ENCODE measurements at regions not wholly inside any gene's neighbourhood (a gene's known extent, or its start where the extent isn't known, plus 50 kb on each side); places are given as distances from the start of the nearest gene placed in this dataset.

DNA sequence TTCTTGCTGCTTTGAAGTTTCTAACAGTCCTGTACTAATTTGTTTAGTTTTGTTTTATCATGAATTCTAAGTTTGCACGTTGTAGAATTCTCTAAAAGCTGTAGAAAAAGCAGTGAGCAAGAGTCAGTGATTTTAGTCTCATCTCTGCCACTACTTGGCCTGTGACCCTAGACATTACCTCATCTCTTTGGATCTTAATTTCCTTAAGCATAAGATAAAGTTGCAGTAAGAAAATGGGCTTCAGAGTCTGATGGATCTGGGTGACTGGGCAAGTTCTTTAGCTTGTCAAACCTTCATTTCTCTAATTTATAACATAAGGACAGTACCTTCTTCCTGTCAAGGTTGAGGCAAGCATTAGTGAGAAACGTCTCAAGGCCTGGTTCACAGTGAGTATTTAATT, 247.9 kb downstream of the DMRT2 start:
- Histone ChIP-seq H3K79me2 (ENCODE audit: insufficient read depth, low read length) (no peaks in the 10 kb centered on the region), H2AFZ (ENCODE audit: insufficient read depth, low read depth, low read length, poor library complexity, severe bottlenecking) (no peak overlapping the region), H3K4me3 (replicated peaks in 1 of 3; ENCODE audit: low read depth in 2 of 3, low read length in 3 of 3) (no peak overlapping the region), H3K27ac (ENCODE audit: low read depth in 1 of 2, low read length in 2 of 2) (no peak overlapping the region), H3K36me3 (replicated peaks in 1 of 2; ENCODE audit: control insufficient read depth in 1 of 2, insufficient read depth in 2 of 2, low read length in 2 of 2) (no peaks in the 10 kb centered on the region), H3K27me3 (ENCODE audit: control insufficient read depth in 2 of 2, insufficient read depth in 2 of 2, low read length in 2 of 2) (no peaks in the 10 kb centered on the region), H3K4me1 (ENCODE audit: control insufficient read depth in 1 of 2, insufficient read depth in 2 of 2, low read length in 2 of 2) (no peaks in the 10 kb centered on the region), H3K9ac (ENCODE audit: insufficient read depth, low read length, poor library complexity, severe bottlenecking) (no peak overlapping the region), H3K4me2 (replicated peaks; ENCODE audit: extremely low read depth, low read length, poor library complexity, severe bottlenecking) (no peak overlapping the region), H3K9me3 (replicated peaks in 1 of 2; ENCODE audit: control insufficient read depth in 1 of 2, insufficient read depth in 1 of 2, low read length in 2 of 2) (peaks cover 0 to 2% of the 10 kb centered on the region in 2 donors), H4K20me1 (ENCODE audit: insufficient read depth, low read length) (no peaks in the 10 kb centered on the region)
- 40% methylated on average over 1 of the region's 2 CpGs for WGBS (ENCODE audit: insufficient coverage)
- intact Hi-C loops (cut with micrococcal nuclease): no loop called here
- H3K4me3 Mint-ChIP-seq: no peak overlapping the region
- H3K27ac Mint-ChIP-seq: no peak overlapping the region
- DNase-seq: no peak
- TF ChIP-seq, protein P1, sequence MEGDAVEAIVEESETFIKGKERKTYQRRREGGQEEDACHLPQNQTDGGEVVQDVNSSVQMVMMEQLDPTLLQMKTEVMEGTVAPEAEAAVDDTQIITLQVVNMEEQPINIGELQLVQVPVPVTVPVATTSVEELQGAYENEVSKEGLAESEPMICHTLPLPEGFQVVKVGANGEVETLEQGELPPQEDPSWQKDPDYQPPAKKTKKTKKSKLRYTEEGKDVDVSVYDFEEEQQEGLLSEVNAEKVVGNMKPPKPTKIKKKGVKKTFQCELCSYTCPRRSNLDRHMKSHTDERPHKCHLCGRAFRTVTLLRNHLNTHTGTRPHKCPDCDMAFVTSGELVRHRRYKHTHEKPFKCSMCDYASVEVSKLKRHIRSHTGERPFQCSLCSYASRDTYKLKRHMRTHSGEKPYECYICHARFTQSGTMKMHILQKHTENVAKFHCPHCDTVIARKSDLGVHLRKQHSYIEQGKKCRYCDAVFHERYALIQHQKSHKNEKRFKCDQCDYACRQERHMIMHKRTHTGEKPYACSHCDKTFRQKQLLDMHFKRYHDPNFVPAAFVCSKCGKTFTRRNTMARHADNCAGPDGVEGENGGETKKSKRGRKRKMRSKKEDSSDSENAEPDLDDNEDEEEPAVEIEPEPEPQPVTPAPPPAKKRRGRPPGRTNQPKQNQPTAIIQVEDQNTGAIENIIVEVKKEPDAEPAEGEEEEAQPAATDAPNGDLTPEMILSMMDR (IDR thresholded peaks at IDR 0.05): no peak
- peaks cover 0 to 3% (median 1%) of the 10 kb centered on the region in 3 donors for H3K27me3 Mint-ChIP-seq (ENCODE audit: low read depth in 3 of 3)
- H3K9me3 Mint-ChIP-seq: peaks cover 0 to 10% (median 3%) of the 10 kb centered on the region in 7 donors
- no peaks in the 10 kb centered on the region for H3K4me1 Mint-ChIP-seq
- H3K36me3 Mint-ChIP-seq: no peaks in the 10 kb centered on the region

DNA sequence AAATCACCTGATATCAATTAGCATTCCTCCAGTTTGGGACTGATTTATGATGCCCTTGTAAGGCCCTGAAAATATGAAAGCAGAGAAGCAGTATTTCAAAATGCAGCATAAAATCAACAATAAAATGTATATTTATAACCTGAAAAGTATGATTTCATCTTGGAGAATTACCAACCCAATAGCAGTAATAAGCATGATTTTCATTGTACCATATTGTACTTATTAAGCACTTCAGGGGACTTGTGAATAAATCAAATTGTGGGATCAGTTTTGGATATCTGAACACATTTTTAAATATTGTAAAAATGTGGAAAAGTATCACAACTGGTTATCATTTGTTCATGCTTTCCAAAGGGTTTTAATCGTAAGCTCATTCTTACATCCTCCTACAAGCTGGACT, 250.8 kb downstream of the DMRT2 start:
- H3K79me2 ChIP-seq (ENCODE audit: insufficient read depth, low read length): no peaks in the 10 kb centered on the region
- no peak overlapping the region for H3K27ac ChIP-seq (ENCODE audit: low read depth in 1 of 2, low read length in 2 of 2)
- Mint-ChIP-seq H3K27me3 (ENCODE audit: low read depth in 3 of 3) (peaks cover 0 to 3% (median 0%) of the 10 kb centered on the region in 3 donors), H3K9me3 (peaks cover 0 to 6% (median 0%) of the 10 kb centered on the region in 7 donors), H3K36me3 (no peaks in the 10 kb centered on the region), H3K4me1 (no peaks in the 10 kb centered on the region), H3K4me3 (no peak overlapping the region), H3K27ac (no peak overlapping the region)
- H4K20me1 ChIP-seq (ENCODE audit: insufficient read depth, low read length): no peaks in the 10 kb centered on the region
- no peak for DNase-seq
- no peaks in the 10 kb centered on the region for H3K4me1 ChIP-seq (ENCODE audit: control insufficient read depth in 1 of 2, insufficient read depth in 2 of 2, low read length in 2 of 2)
- H3K9ac ChIP-seq (ENCODE audit: insufficient read depth, low read length, poor library complexity, severe bottlenecking): no peak overlapping the region
- no CpG with 5 or more reads among the region's 1 CpG for WGBS (ENCODE audit: insufficient coverage)
- H3K36me3 ChIP-seq (replicated peaks in 1 of 2; ENCODE audit: control insufficient read depth in 1 of 2, insufficient read depth in 2 of 2, low read length in 2 of 2): no peaks in the 10 kb centered on the region
- no peak overlapping the region for H2AFZ ChIP-seq (ENCODE audit: insufficient read depth, low read depth, low read length, poor library complexity, severe bottlenecking)
- TF ChIP-seq, protein P1 (IDR thresholded peaks at IDR 0.05): no peak
- H3K4me3 ChIP-seq (replicated peaks in 1 of 3; ENCODE audit: low read depth in 2 of 3, low read length in 3 of 3): no peak overlapping the region
- no peaks in the 10 kb centered on the region for H3K27me3 ChIP-seq (ENCODE audit: control insufficient read depth in 2 of 2, insufficient read depth in 2 of 2, low read length in 2 of 2)
- H3K4me2 ChIP-seq (replicated peaks; ENCODE audit: extremely low read depth, low read length, poor library complexity, severe bottlenecking): no peak overlapping the region
- peaks cover 0 to 2% of the 10 kb centered on the region in 2 donors for H3K9me3 ChIP-seq (replicated peaks in 1 of 2; ENCODE audit: control insufficient read depth in 1 of 2, insufficient read depth in 1 of 2, low read length in 2 of 2)
- intact Hi-C loops (cut with micrococcal nuclease): no loop called here

Measured in CD14-positive monocyte (primary cell).